Activated naive CD4-positive, alpha-beta T cell treated with anti-CD3 and anti-CD28 coated beads, Interleukin-2, amount 50 U/mL, for 24 hours (primary cell): ENCODE measurements at regions not wholly inside any gene's neighbourhood (a gene's known extent, or its start where the extent isn't known, plus 50 kb on each side); places are given as distances from the start of the nearest gene placed in this dataset.
"Not testable (repeated sequence)": the region's sequence is repeated elsewhere in the genome, so short reads cannot be mapped to it uniquely, and the experiment has no call there.

Experiments used
- H3K27ac Mint-ChIP-seq: one replicate; pipeline ENCODE4 v1.8.0; 2021; ENCODE audit warnings: mild to moderate bottlenecking, mixed read lengths
- H3K27me3 Mint-ChIP-seq: one replicate; pipeline ENCODE4 v1.8.0; 2021; ENCODE audit warnings: mixed read lengths
- H3K36me3 Mint-ChIP-seq: one replicate; pipeline ENCODE4 v1.8.0; 2021; ENCODE audit warnings: mixed read lengths
- H3K4me1 Mint-ChIP-seq: one replicate; pipeline ENCODE4 v1.8.0; 2021; ENCODE audit warnings: mixed read lengths
- H3K4me3 Mint-ChIP-seq: one replicate; pipeline ENCODE4 v1.8.0; 2021; ENCODE audit warnings: mild to moderate bottlenecking, mixed read lengths
- H3K9me3 Mint-ChIP-seq: one replicate; pipeline ENCODE4 v1.8.0; 2021; ENCODE audit warnings: mixed read lengths

- no peak overlapping the region for H3K27ac Mint-ChIP-seq
- peaks cover 11% of the 10 kb centered on the region for H3K27me3 Mint-ChIP-seq
- H3K9me3 Mint-ChIP-seq: no peaks in the 10 kb centered on the region
- no peaks in the 10 kb centered on the region for H3K36me3 Mint-ChIP-seq
- H3K4me3 Mint-ChIP-seq: no peak overlapping the region
- no peaks in the 10 kb centered on the region for H3K4me1 Mint-ChIP-seq
These were observed 81.5 kb upstream of the KCNAB1 start for GRCh38 chr3:156038869-156039268.

GRCh38 chr3:156040041-156040440 lies 80.3 kb upstream of the KCNAB1 start:
- H3K27me3 Mint-ChIP-seq: peaks cover 11% of the 10 kb centered on the region
- H3K36me3 Mint-ChIP-seq: no peaks in the 10 kb centered on the region
- H3K4me3 Mint-ChIP-seq: no peak overlapping the region
- no peaks in the 10 kb centered on the region for H3K9me3 Mint-ChIP-seq
- H3K4me1 Mint-ChIP-seq: no peaks in the 10 kb centered on the region
- no peak overlapping the region for H3K27ac Mint-ChIP-seq

DNA sequence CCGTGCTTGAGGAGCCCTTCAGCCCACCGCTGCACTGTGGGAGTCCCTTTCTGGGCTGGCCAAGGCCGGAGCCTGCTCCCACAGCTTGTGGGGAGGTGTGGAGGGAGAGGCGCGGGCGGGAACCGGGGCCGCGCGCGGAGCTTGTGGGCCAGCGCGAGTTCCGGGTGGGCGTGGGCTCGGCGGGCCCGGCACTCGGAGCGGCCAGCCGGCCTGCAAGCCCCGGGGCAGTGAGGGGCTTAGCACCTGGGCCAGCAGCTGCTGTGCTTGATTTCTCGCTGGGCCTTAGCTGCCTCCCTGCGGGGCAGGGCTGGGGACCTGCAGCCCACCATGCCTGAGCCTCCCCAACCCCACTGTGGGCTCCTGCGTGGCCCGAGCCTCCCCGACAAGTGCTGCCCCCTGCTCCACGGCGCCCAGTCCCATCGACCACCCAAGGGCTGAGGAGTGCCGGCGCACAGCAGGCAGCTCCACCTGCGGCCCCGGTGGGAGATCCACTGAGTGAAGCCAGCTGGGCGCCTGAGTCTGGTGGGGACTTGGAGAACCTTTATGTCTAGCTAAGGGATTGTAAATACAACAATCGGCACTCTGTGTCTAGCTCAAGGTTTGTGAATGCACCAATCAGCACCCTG lies 79.0 kb upstream of the KCNAB1 start:
- H3K9me3 Mint-ChIP-seq, H3K4me1 Mint-ChIP-seq, H3K27ac Mint-ChIP-seq, H3K4me3 Mint-ChIP-seq, H3K36me3 Mint-ChIP-seq: not testable (repeated sequence)
- peaks cover 10% of the 10 kb centered on the region for H3K27me3 Mint-ChIP-seq

GRCh38 chr3:156041856-156042255 lies 78.5 kb upstream of the KCNAB1 start:
- not testable (repeated sequence) for H3K4me1 Mint-ChIP-seq, H3K36me3 Mint-ChIP-seq, H3K27ac Mint-ChIP-seq, H3K9me3 Mint-ChIP-seq, H3K4me3 Mint-ChIP-seq
- H3K27me3 Mint-ChIP-seq: peaks cover 10% of the 10 kb centered on the region

GRCh38 chr3:156043832-156044633 lies 76.3 kb upstream of the KCNAB1 start:
- H3K9me3 Mint-ChIP-seq, H3K4me1 Mint-ChIP-seq, H3K27me3 Mint-ChIP-seq, H3K27ac Mint-ChIP-seq, H3K4me3 Mint-ChIP-seq, H3K36me3 Mint-ChIP-seq: not testable (repeated sequence)

DNA sequence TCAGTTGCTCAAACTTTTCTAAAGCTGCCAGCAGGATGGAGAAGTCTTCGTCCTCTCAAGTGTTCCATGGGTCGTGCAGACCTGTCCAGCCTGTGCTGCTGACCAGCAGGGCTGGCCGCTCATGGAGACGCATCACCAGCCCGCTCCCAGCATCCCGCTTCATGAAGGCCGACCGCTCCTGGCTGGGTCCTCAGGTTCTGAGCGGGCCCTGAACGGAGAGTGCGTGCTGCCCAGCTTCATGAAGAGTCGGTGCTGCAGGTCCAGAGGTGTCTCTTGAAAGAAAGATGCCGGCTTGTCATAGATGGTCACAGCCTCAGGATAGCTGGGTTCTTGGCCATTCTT lies 75.8 kb upstream of the KCNAB1 start:
- Mint-ChIP-seq H3K36me3 (no peaks in the 10 kb centered on the region), H3K27ac (no peak overlapping the region), H3K4me3 (no peak overlapping the region), H3K4me1 (no peaks in the 10 kb centered on the region), H3K27me3 (peaks cover 11% of the 10 kb centered on the region), H3K9me3 (no peaks in the 10 kb centered on the region)

- H3K36me3 Mint-ChIP-seq, H3K27me3 Mint-ChIP-seq: not testable (repeated sequence)
These were observed 71.9 kb upstream of the KCNAB1 start for GRCh38 chr3:156048483-156048882.

DNA sequence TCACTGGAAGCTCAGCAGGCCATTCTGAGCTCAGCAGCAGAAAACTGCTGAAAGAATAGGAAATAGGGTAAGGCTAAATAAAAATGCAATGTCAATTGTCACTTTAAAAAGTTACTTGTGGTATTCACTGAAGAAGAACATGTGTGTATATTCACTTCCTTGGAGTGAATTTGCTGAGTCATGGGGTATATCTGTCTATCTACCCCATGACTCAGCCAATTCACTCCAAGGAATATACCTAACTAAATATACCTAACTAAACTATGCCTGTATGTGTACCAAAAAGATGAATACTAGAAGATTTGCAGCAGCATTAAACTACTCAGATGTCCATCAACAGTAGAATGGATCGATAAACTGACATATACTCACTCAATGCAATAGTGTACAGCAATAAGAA lies 69.5 kb upstream of the KCNAB1 start:
- H3K27ac Mint-ChIP-seq: peak overlapping the region; percentile 15
- H3K27me3 Mint-ChIP-seq: peaks cover 10% of the 10 kb centered on the region
- no peaks in the 10 kb centered on the region for H3K9me3 Mint-ChIP-seq
- no peak overlapping the region for H3K4me3 Mint-ChIP-seq
- no peaks in the 10 kb centered on the region for H3K36me3 Mint-ChIP-seq
- no peaks in the 10 kb centered on the region for H3K4me1 Mint-ChIP-seq

More at GRCh38 chr3:156048483-156048882, 71.9 kb upstream of the KCNAB1 start:
- not testable (repeated sequence) for H3K9me3 Mint-ChIP-seq, H3K4me1 Mint-ChIP-seq, H3K4me3 Mint-ChIP-seq, H3K27ac Mint-ChIP-seq

DNA sequence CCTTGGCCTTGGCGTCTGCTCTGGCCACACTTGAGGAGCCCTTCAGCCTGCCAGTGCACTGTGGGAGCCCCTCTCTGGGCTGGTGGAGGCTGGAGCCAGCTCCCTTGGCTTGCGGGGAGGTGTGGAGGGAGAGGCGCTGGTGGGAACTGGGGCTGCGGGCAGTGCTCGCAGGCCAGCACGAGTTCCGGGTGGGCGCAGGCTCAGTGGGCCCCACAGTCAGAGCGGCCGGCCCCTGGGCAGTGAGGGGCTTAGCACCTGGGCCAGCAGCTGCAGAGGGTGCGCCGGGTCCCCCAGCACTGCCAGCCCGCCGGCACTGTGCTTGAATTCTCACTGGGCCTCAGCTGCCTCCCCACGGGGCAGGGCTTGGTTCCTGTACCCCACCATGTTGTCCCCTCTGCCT lies 68.7 kb upstream of the KCNAB1 start:
- H3K27me3 Mint-ChIP-seq: peaks cover 10% of the 10 kb centered on the region
- no peaks in the 10 kb centered on the region for H3K4me1 Mint-ChIP-seq

GRCh38 chr3:156052115-156052514 lies 68.3 kb upstream of the KCNAB1 start:
- no peaks in the 10 kb centered on the region for H3K4me1 Mint-ChIP-seq
- peaks cover 10% of the 10 kb centered on the region for H3K27me3 Mint-ChIP-seq
- H3K36me3 Mint-ChIP-seq: no peaks in the 10 kb centered on the region
- no peaks in the 10 kb centered on the region for H3K9me3 Mint-ChIP-seq
- no peak overlapping the region for H3K27ac Mint-ChIP-seq
- H3K4me3 Mint-ChIP-seq: no peak overlapping the region

More for the DNA sequence above, 68.7 kb upstream of the KCNAB1 start:
- H3K4me3 Mint-ChIP-seq: no peak overlapping the region
- no peaks in the 10 kb centered on the region for H3K9me3 Mint-ChIP-seq
- H3K36me3 Mint-ChIP-seq: no peaks in the 10 kb centered on the region
- H3K27ac Mint-ChIP-seq: no peak overlapping the region

DNA sequence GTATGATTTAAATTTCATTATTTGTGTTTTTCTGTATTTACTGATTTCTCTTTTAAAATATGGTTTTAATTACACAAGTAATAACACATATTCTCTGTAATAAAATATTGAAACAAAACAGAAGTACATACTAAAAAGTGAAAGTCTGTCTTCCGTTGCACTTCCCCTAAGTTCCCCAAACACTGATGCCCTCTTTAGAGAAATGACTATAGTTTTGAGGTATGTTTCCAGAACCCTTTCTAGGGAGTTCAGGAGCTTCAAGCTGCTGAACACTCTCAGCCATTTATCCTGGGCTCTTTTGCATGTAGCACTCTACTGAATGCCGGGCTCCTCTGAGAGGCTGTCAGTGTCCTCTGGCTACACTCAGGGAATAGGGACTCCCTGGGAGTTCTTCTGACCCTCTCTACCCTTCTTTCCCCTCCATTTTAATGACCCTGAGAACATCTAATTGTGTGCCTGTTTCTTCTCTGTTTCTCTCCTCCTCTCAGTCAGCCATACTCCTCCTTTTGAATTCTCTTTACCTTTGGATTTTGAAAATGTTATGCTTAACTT lies 60.4 kb upstream of the KCNAB1 start:
- Mint-ChIP-seq H3K27me3 (peaks cover 2% of the 10 kb centered on the region), H3K36me3 (no peaks in the 10 kb centered on the region), H3K27ac (peak overlapping the region; percentile 63), H3K9me3 (no peaks in the 10 kb centered on the region), H3K4me1 (no peaks in the 10 kb centered on the region), H3K4me3 (no peak overlapping the region)

- not testable (repeated sequence) for H3K9me3 Mint-ChIP-seq, H3K27me3 Mint-ChIP-seq, H3K4me1 Mint-ChIP-seq, H3K4me3 Mint-ChIP-seq, H3K27ac Mint-ChIP-seq, H3K36me3 Mint-ChIP-seq
These were observed 52.2 kb upstream of the KCNAB1 start for GRCh38 chr3:156068151-156068550.

DNA sequence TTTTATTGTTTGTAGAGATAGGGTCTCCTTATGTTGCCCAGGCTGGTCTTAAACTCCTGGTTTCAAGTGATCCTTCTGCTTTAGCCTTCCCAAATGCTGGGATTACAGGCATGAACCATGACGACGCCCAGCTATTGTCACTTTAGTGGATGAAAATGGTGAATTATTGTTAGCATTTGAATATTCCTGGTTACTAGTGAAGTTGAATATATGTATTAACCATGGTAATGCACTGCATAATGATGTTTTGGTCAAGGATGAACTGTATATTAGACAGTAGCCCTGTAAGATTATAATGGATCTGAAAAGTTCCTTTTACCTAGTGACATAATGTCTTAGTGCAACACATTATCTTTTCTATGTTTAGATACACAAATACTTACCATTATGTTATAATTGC lies 50.4 kb upstream of the KCNAB1 start:
- Mint-ChIP-seq H3K27ac (no peak overlapping the region), H3K9me3 (no peaks in the 10 kb centered on the region), H3K27me3 (peaks cover 8% of the 10 kb centered on the region), H3K4me1 (no peaks in the 10 kb centered on the region), H3K36me3 (no peaks in the 10 kb centered on the region), H3K4me3 (no peak overlapping the region)
